ENCODE measurements at regions not wholly inside any gene's neighbourhood (a gene's known extent, or its start where the extent isn't known, plus 50 kb on each side); places are given as distances from the start of the nearest gene placed in this dataset.

- H3K36me3 Mint-ChIP-seq, result no peaks in the 10 kb centered on the region
- POLR2A ChIA-PET, result no interaction called here
- DNase-seq (no peak), ATAC-seq (ENCODE audit: low read depth) (no peak)
- H3K27ac Mint-ChIP-seq, result no peak overlapping the region
- H3K4me1 Mint-ChIP-seq, result no peaks in the 10 kb centered on the region
- H3K4me3 Mint-ChIP-seq, result no peak overlapping the region
- peaks cover 10% of the 10 kb centered on the region for H3K9me3 Mint-ChIP-seq
- H3K27me3 Mint-ChIP-seq, result peaks cover 4% of the 10 kb centered on the region
Measured at GRCh38 chr18:61679836-61680235, 213.0 kb downstream of the RNF152 start.

- Mint-ChIP-seq H3K4me1 (no peaks in the 10 kb centered on the region), H3K27ac (no peak overlapping the region), H3K27me3 (peaks cover 16% of the 10 kb centered on the region), H3K9me3 (peaks cover 10% of the 10 kb centered on the region), H3K4me3 (no peak overlapping the region), H3K36me3 (no peaks in the 10 kb centered on the region)
- DNase-seq (no peak), ATAC-seq (ENCODE audit: low read depth) (no peak)
- POLR2A ChIA-PET, result no interaction called here
Measured at GRCh38 chr18:61677435-61677970, 215.3 kb downstream of the RNF152 start.

- H3K4me3 Mint-ChIP-seq, result no peak overlapping the region
- H3K27ac Mint-ChIP-seq, result no peak overlapping the region
- H3K36me3 Mint-ChIP-seq, result no peaks in the 10 kb centered on the region
- peaks cover 16% of the 10 kb centered on the region for H3K27me3 Mint-ChIP-seq
- no peaks in the 10 kb centered on the region for H3K4me1 Mint-ChIP-seq
- peaks cover 10% of the 10 kb centered on the region for H3K9me3 Mint-ChIP-seq
- ATAC-seq (ENCODE audit: low read depth), result no peak
- POLR2A ChIA-PET, result no interaction called here
- DNase-seq, result no peak
Measured at GRCh38 chr18:61676773-61677434, 215.9 kb downstream of the RNF152 start.

- H3K4me3 Mint-ChIP-seq, result no peak overlapping the region
- H3K9me3 Mint-ChIP-seq, result no peaks in the 10 kb centered on the region
- ATAC-seq (ENCODE audit: low read depth) (no peak), DNase-seq (no peak)
- no peaks in the 10 kb centered on the region for H3K36me3 Mint-ChIP-seq
- no peak overlapping the region for H3K27ac Mint-ChIP-seq
- H3K27me3 Mint-ChIP-seq, result peaks cover 14% of the 10 kb centered on the region
- H3K4me1 Mint-ChIP-seq, result no peaks in the 10 kb centered on the region
- POLR2A ChIA-PET, result no interaction called here
Measured at GRCh38 chr18:61669320-61669719, 223.5 kb downstream of the RNF152 start.

- peaks cover 4% of the 10 kb centered on the region for H3K9me3 Mint-ChIP-seq
- H3K36me3 Mint-ChIP-seq, result no peaks in the 10 kb centered on the region
- DNase-seq (no peak), ATAC-seq (ENCODE audit: low read depth) (no peak)
- no peak overlapping the region for H3K27ac Mint-ChIP-seq
- no peaks in the 10 kb centered on the region for H3K4me1 Mint-ChIP-seq
- no peak overlapping the region for H3K4me3 Mint-ChIP-seq
- POLR2A ChIA-PET, result no interaction called here
- no peaks in the 10 kb centered on the region for H3K27me3 Mint-ChIP-seq
Measured at GRCh38 chr18:61666876-61667590, 225.8 kb downstream of the RNF152 start.

- Mint-ChIP-seq H3K4me1 (no peaks in the 10 kb centered on the region), H3K4me3 (no peak overlapping the region), H3K27me3 (no peaks in the 10 kb centered on the region), H3K9me3 (peaks cover 9% of the 10 kb centered on the region), H3K36me3 (no peaks in the 10 kb centered on the region), H3K27ac (no peak overlapping the region)
- POLR2A ChIA-PET, result no interaction called here
- no peak for ATAC-seq (ENCODE audit: low read depth)
- DNase-seq, result no peak
Measured at GRCh38 chr18:61664419-61665084, 228.3 kb downstream of the RNF152 start.

GRCh38 chr18:61662726-61663125 lies 230.1 kb downstream of the RNF152 start:
- Mint-ChIP-seq H3K4me3 (no peak overlapping the region), H3K9me3 (peaks cover 9% of the 10 kb centered on the region)
- POLR2A ChIA-PET, result no interaction called here

GRCh38 chr18:61658431-61658830 lies 234.4 kb downstream of the RNF152 start:
- ATAC-seq (ENCODE audit: low read depth) (no peak), DNase-seq (no peak)
- Mint-ChIP-seq H3K4me3 (no peak overlapping the region), H3K9me3 (peaks cover 11% of the 10 kb centered on the region), H3K4me1 (no peaks in the 10 kb centered on the region), H3K36me3 (no peaks in the 10 kb centered on the region), H3K27ac (no peak overlapping the region), H3K27me3 (peaks cover 2% of the 10 kb centered on the region)
- POLR2A ChIA-PET, result no interaction called here

More at GRCh38 chr18:61662726-61663125, 230.1 kb downstream of the RNF152 start:
- ATAC-seq (ENCODE audit: low read depth), result no peak
- no peak overlapping the region for H3K27ac Mint-ChIP-seq
- no peaks in the 10 kb centered on the region for H3K4me1 Mint-ChIP-seq
- no peaks in the 10 kb centered on the region for H3K36me3 Mint-ChIP-seq
- DNase-seq, result no peak
- no peaks in the 10 kb centered on the region for H3K27me3 Mint-ChIP-seq

GRCh38 chr18:61657066-61657732 lies 235.6 kb downstream of the RNF152 start:
- no peaks in the 10 kb centered on the region for H3K4me1 Mint-ChIP-seq
- peaks cover 4% of the 10 kb centered on the region for H3K27me3 Mint-ChIP-seq
- POLR2A ChIA-PET, result no interaction called here
- H3K27ac Mint-ChIP-seq, result no peak overlapping the region
- ATAC-seq (ENCODE audit: low read depth) (no peak), DNase-seq (no peak)
- H3K4me3 Mint-ChIP-seq, result no peak overlapping the region
- peaks cover 9% of the 10 kb centered on the region for H3K9me3 Mint-ChIP-seq
- H3K36me3 Mint-ChIP-seq, result no peaks in the 10 kb centered on the region

GRCh38 chr18:61655630-61656029 lies 237.2 kb downstream of the RNF152 start:
- Mint-ChIP-seq H3K4me3 (no peak overlapping the region), H3K9me3 (peaks cover 2% of the 10 kb centered on the region), H3K27me3 (peaks cover 4% of the 10 kb centered on the region)

GRCh38 chr18:61653823-61654551 lies 238.8 kb downstream of the RNF152 start:
- ATAC-seq (ENCODE audit: low read depth) (no peak), DNase-seq (no peak)
- Mint-ChIP-seq H3K4me3 (no peak overlapping the region), H3K27ac (no peak overlapping the region), H3K9me3 (peaks cover 2% of the 10 kb centered on the region), H3K4me1 (no peaks in the 10 kb centered on the region), H3K36me3 (no peaks in the 10 kb centered on the region), H3K27me3 (peaks cover 4% of the 10 kb centered on the region)
- POLR2A ChIA-PET, result no interaction called here

More at GRCh38 chr18:61655630-61656029, 237.2 kb downstream of the RNF152 start:
- POLR2A ChIA-PET, result no interaction called here
- no peak for DNase-seq
- H3K4me1 Mint-ChIP-seq, result no peaks in the 10 kb centered on the region
- no peak overlapping the region for H3K27ac Mint-ChIP-seq
- no peaks in the 10 kb centered on the region for H3K36me3 Mint-ChIP-seq
- no peak for ATAC-seq (ENCODE audit: low read depth)

GRCh38 chr18:61651880-61652268 lies 240.9 kb downstream of the RNF152 start:
- peaks cover 2% of the 10 kb centered on the region for H3K27me3 Mint-ChIP-seq
- DNase-seq, result no peak
- no peak overlapping the region for H3K4me3 Mint-ChIP-seq
- no peaks in the 10 kb centered on the region for H3K4me1 Mint-ChIP-seq
- ATAC-seq (ENCODE audit: low read depth), result no peak
- H3K9me3 Mint-ChIP-seq, result no peaks in the 10 kb centered on the region
- H3K27ac Mint-ChIP-seq, result no peak overlapping the region
- POLR2A ChIA-PET, result no interaction called here
- no peaks in the 10 kb centered on the region for H3K36me3 Mint-ChIP-seq

Measured in activated naive CD8-positive, alpha-beta T cell treated with anti-CD3 and anti-CD28 coated beads, Interleukin-2, amount 10 ng/mL, durations not matched to agents 7 days and 5 days (primary cell).